Thyroid gland (tissue), 4 donors: ENCODE measurements at regions not wholly inside any gene's neighbourhood (a gene's known extent, or its start where the extent isn't known, plus 50 kb on each side); places are given as distances from the start of the nearest gene placed in this dataset.
"Not testable (repeated sequence)": the region's sequence is repeated elsewhere in the genome, so short reads cannot be mapped to it uniquely, and the experiment has no call there.

Source experiments
- CTCF ChIP-seq, 6 experiments: fragments of 200-600 bp in 3 of 6; fragments of 450-650 bp in 3 of 6; sonication (generic) in 3 of 6; IDR thresholded peaks; one replicate each; pipeline ENCODE4 v1.5.1; 2016 to 2019; ENCODE audit warnings: antibody characterized with exemption in 6 of 6, mild to moderate bottlenecking in 2 of 6, inconsistent platforms in 1 of 6, moderate library complexity in 1 of 6
- POLR2A ChIP-seq, 2 donors: fragments of 450-650 bp; IDR thresholded peaks; one replicate each; pipeline ENCODE4 v1.6.1; 2017; ENCODE audit warnings: antibody characterized with exemption in 2 of 2, mild to moderate bottlenecking in 2 of 2, moderate library complexity in 1 of 2

DNA sequence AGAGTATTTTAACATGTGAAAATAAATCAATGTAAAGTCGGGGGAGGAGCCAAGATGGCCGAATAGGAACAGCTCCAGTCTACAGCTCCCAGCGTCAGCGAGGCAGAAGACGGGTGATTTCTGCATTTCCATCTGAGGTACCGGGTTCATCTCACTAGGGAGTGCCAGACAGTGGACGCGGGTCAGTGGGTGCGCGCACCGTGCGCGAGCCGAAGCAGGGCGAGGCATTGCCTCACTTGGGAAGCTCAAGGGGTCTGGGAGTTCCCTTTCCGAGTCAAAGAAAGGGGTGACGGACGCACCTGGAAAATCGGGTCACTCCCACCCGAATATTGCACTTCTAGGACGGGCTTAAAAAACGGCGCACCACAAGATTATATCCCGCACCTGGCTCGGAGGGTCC lies 208.4 kb upstream of the LRTM1 start:
- TF ChIP-seq POLR2A, CTCF (IDR thresholded peaks at IDR 0.05): not testable (repeated sequence)
